IMR-90 (cell line): ENCODE measurements at regions not wholly inside any gene's neighbourhood (a gene's known extent, or its start where the extent isn't known, plus 50 kb on each side); places are given as distances from the start of the nearest gene placed in this dataset.

Source experiments
- CEBPB ChIP-seq: IDR thresholded peaks from 2 replicates; pipeline ENCODE4 v1.6.1; 2012; ENCODE audit warnings: low read depth, low read length, improper control_type of control experiment
- CTCF ChIP-seq: conservative IDR thresholded peaks from 2 replicates; pipeline ENCODE4 v1.5.1; 2012; ENCODE audit warnings: mild to moderate bottlenecking, low read depth, low read length, improper control_type of control experiment
- ELK1 ChIP-seq: fragments of 150-350 bp; IDR thresholded peaks from 2 replicates; pipeline ENCODE4 v1.6.1; 2016; ENCODE audit warnings: low read depth, mild to moderate bottlenecking, low read length, moderate library complexity, borderline replicate concordance
- FOS ChIP-seq: fragments of 150-350 bp; IDR thresholded peaks from 2 replicates; pipeline ENCODE4 v1.6.1; 2016; ENCODE audit warnings: low read depth, low read length
- MAZ ChIP-seq: IDR thresholded peaks from 2 replicates; pipeline ENCODE4 v1.6.1; 2012; ENCODE audit warnings: low read depth, mild to moderate bottlenecking, low read length, improper control_type of control experiment, moderate library complexity, borderline replicate concordance
- MXI1 ChIP-seq: IDR thresholded peaks from 2 replicates; pipeline ENCODE4 v1.6.1; 2012; ENCODE audit warnings: low read depth, mild to moderate bottlenecking, low read length, moderate library complexity, borderline replicate concordance
- NFE2L2 ChIP-seq: fragments of 150-350 bp; IDR thresholded peaks from 2 replicates; pipeline ENCODE4 v1.6.1; 2016; ENCODE audit warnings: low read depth, mild to moderate bottlenecking, low read length
- POLR2A ChIP-seq: IDR thresholded peaks from 2 replicates; pipeline ENCODE4 v1.6.1; 2012; ENCODE audit warnings: mild to moderate bottlenecking, low read depth, low read length
- USF2 ChIP-seq: fragments of 150-350 bp; IDR thresholded peaks from 2 replicates; pipeline ENCODE4 v1.6.1; 2017; ENCODE audit warnings: mild to moderate bottlenecking, antibody characterized with exemption, low read length, low read depth

- TF ChIP-seq POLR2A (no peak), CTCF (no peak), NFE2L2 (no peak), MAZ (no peak), FOS (no peak), ELK1 (no peak), MXI1 (no peak), USF2 (no peak), CEBPB (no peak)
Observed at GRCh38 chrY:12289415-12289814, 411.6 kb upstream of the USP9Y start.
